Gastroesophageal sphincter (tissue), 4 donors: ENCODE measurements at regions not wholly inside any gene's neighbourhood (a gene's known extent, or its start where the extent isn't known, plus 50 kb on each side); places are given as distances from the start of the nearest gene placed in this dataset.

ENCODE experiments used
- ATAC-seq: fragments of 150-250 bp; one replicate; pipeline ENCODE4 v1.9.1; 2016; ENCODE audit warnings: mild to moderate bottlenecking, moderate library complexity
- H3K27ac ChIP-seq, 4 donors: fragments of 200-600 bp; sonication (generic) in 3 of 4; 1 replicate in 3 of 4; 2 replicates in 1 of 4; pipeline ENCODE4 v1.5.1; 2016 to 2019
- H3K27me3 ChIP-seq: fragments of 200-600 bp; sonication (generic); one replicate; pipeline ENCODE4 v1.5.1; 2019
- H3K36me3 ChIP-seq, 2 donors: fragments of 200-600 bp; sonication (generic); one replicate each; pipeline ENCODE4 v1.5.1; 2019; ENCODE audit warnings: control low read depth in 1 of 2
- H3K4me1 ChIP-seq, 3 donors: fragments of 200-600 bp; sonication (generic); 1 replicate in 2 of 3; 2 replicates in 1 of 3; pipeline ENCODE4 v1.5.1; 2016 to 2019; ENCODE audit warnings: control low read depth in 2 of 3
- H3K4me3 ChIP-seq, 2 donors: fragments of 200-600 bp; sonication (generic); one replicate each; pipeline ENCODE4 v1.5.1; 2019; ENCODE audit warnings: mild to moderate bottlenecking in 1 of 2, moderate library complexity in 1 of 2
- H3K9me3 ChIP-seq, 3 donors: fragments of 200-600 bp; sonication (generic); one replicate each; pipeline ENCODE4 v1.5.1; 2017 to 2019; ENCODE audit warnings: control low read depth in 2 of 3
- EP300 ChIP-seq: sonication (generic); formaldehyde crosslinking; IDR thresholded peaks from one replicate; pipeline ENCODE4 v1.6.1; 2017; ENCODE audit warnings: antibody characterized with exemption, mild to moderate bottlenecking
- POLR2A ChIP-seq, 2 donors: fragments of 450-650 bp; IDR thresholded peaks; one replicate each; pipeline ENCODE4 v1.6.1; 2017; ENCODE audit warnings: antibody characterized with exemption in 2 of 2, mild to moderate bottlenecking in 2 of 2, moderate library complexity in 1 of 2
- POLR2AphosphoS5 ChIP-seq: sonication (generic); formaldehyde crosslinking; IDR thresholded peaks from one replicate; pipeline ENCODE4 v1.6.1; 2017; ENCODE audit warnings: antibody characterized with exemption
- WGBS, 2 donors: methylation state at CpG; one replicate each; pipeline ENCODE4 v1.1.5; 2018; ENCODE audit warnings: low coverage in 1 of 2; 5-methylcytosine and 5-hydroxymethylcytosine counted together
- TF ChIP-seq, protein P1 (sequence below), 4 experiments: fragments of 200-600 bp in 2 of 4; fragments of 450-650 bp in 2 of 4; sonication (generic) in 1 of 4; IDR thresholded peaks; one replicate each; pipeline ENCODE4 v1.5.1; 2017 to 2019; ENCODE audit warnings: antibody characterized with exemption in 4 of 4, mild to moderate bottlenecking in 2 of 4, moderate library complexity in 2 of 4

DNA sequence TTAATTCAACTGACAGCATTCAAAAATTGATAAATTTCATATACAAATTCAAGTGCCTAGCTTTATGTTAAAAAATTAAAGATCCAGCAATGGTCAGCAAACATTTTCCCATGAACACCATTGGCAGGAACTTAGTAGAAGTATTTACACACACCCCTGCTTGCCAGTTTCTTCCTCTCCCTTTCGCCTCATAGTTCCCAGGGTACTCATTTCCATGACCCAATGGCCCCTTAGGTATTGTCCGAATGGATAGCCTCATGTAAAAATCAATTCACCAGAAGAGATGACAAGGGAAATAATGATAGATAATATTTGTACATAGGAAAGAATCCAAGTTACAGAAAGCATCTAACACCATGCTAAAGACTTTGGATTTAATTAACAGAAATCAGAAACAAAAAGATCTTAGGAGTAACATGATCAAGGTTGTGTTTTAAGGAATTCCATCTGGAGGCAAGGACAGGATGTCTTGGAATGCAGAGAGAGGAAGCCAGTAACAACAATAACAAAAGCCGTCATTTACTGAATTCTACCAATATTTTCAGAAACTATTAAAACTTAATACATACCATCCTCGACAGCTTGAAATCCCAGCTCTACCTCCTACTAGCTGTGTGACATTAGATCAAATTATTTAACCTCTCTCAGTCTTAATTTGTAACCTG, 423.0 kb downstream of the IRS1 start:
- WGBS, 2 donors, result 42 to 59% methylated on average over 4 of the region's 4 CpGs
- Histone ChIP-seq H3K9me3 (no peaks in the 10 kb centered on the region), H3K4me1 (no peaks in the 10 kb centered on the region), H3K27me3 (no peaks in the 10 kb centered on the region), H3K36me3 (no peaks in the 10 kb centered on the region), H3K4me3 (no peak overlapping the region), H3K27ac (no peak overlapping the region)
- TF ChIP-seq EP300, result no peak
- TF ChIP-seq POLR2A (IDR thresholded peaks at IDR 0.05), result no peak
- TF ChIP-seq, protein P1, sequence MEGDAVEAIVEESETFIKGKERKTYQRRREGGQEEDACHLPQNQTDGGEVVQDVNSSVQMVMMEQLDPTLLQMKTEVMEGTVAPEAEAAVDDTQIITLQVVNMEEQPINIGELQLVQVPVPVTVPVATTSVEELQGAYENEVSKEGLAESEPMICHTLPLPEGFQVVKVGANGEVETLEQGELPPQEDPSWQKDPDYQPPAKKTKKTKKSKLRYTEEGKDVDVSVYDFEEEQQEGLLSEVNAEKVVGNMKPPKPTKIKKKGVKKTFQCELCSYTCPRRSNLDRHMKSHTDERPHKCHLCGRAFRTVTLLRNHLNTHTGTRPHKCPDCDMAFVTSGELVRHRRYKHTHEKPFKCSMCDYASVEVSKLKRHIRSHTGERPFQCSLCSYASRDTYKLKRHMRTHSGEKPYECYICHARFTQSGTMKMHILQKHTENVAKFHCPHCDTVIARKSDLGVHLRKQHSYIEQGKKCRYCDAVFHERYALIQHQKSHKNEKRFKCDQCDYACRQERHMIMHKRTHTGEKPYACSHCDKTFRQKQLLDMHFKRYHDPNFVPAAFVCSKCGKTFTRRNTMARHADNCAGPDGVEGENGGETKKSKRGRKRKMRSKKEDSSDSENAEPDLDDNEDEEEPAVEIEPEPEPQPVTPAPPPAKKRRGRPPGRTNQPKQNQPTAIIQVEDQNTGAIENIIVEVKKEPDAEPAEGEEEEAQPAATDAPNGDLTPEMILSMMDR (IDR thresholded peaks at IDR 0.05), result no peak
- no peak for ATAC-seq

DNA sequence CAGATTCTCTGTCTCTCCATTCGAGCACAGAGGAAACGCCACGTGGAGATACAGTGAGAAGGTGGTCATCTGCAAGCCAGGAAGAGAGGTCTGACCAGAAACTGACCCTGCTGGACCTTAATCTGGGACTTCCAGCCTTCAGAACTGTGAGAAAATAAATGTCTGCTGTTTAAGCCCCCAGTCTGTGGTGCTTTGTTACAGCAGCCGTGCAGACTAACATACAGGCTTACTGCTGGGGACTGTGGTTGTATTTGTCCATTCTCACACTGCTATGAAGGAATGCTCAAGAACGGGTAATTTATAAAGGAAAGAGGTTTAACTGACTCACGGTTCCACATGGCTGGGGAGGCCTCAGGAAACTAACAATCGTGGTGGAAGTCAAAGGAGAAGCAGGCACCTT, 432.7 kb downstream of the IRS1 start:
- ATAC-seq, result no peak
- H3K27me3 ChIP-seq, result no peaks in the 10 kb centered on the region
- TF ChIP-seq, protein P1 (IDR thresholded peaks at IDR 0.05), result no peak
- TF ChIP-seq POLR2A (IDR thresholded peaks at IDR 0.05), result no peak
- no peak for TF ChIP-seq POLR2AphosphoS5
- TF ChIP-seq EP300, result no peak

DNA sequence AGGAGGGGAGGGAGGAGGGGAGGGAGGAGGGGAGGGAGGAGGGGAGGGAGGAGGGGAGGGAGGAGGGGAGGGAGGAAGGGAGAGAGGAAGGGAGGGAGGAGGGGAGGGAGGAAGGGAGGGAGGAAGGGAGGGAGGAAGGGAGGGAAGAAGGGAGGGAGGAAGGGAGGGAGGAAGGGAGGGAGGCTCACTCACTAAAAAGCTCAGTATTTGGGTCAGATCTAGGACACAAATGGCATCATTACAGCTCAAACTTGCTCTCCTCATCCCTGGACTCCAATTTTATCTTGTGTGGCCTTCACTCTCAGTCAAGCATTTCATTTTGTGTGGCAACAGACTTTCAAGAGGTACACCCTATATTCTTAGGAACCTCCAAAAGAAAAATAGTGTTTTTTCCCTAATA, 435.4 kb downstream of the IRS1 start:
- TF ChIP-seq, protein P1 (IDR thresholded peaks at IDR 0.05), result no peak
- TF ChIP-seq POLR2AphosphoS5, result no peak
- TF ChIP-seq POLR2A (IDR thresholded peaks at IDR 0.05), result no peak
- TF ChIP-seq EP300, result no peak
- peaks cover 0 to 4% (median 0%) of the 10 kb centered on the region in 3 donors for H3K4me1 ChIP-seq
- no peaks in the 10 kb centered on the region for H3K27me3 ChIP-seq
- no peak overlapping the region for H3K4me3 ChIP-seq
- no peak for ATAC-seq
- H3K9me3 ChIP-seq, result no peaks in the 10 kb centered on the region
- no peak overlapping the region for H3K27ac ChIP-seq
- H3K36me3 ChIP-seq, result no peaks in the 10 kb centered on the region

More for the DNA sequence above, 432.7 kb downstream of the IRS1 start:
- peaks cover 0 to 4% (median 0%) of the 10 kb centered on the region in 3 donors for H3K4me1 ChIP-seq
- H3K36me3 ChIP-seq, result no peaks in the 10 kb centered on the region
- no peak overlapping the region for H3K4me3 ChIP-seq
- H3K9me3 ChIP-seq, result no peaks in the 10 kb centered on the region
- 79 to 80% methylated on average over 4 to 6 of the region's 7 CpGs for WGBS, 2 donors
- H3K27ac ChIP-seq, result no peak overlapping the region

DNA sequence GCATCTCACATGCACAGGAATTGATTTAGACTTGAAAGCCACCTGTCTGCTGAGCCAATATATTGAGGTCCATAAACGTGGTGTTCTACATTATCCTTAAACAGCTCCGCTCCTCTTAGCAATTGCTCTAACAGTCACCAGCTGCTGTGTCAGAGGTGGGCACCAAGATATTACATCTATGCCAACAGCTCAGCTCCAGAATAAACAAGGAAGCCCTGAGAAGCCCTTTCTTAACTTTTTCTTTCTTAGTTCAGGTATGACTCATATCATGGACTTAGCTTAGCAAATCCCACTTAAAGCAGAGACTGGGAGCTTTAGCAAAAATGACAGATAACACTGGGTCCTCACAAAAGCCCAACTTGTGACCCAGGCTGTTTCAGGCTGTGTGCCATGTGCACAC, 436.6 kb downstream of the IRS1 start:
- ATAC-seq, result no peak
- no peaks in the 10 kb centered on the region for H3K27me3 ChIP-seq
- no peak overlapping the region for H3K27ac ChIP-seq
- H3K4me1 ChIP-seq, result peaks cover 0 to 4% (median 0%) of the 10 kb centered on the region in 3 donors
- TF ChIP-seq EP300 (no peak), POLR2AphosphoS5 (no peak), POLR2A (IDR thresholded peaks at IDR 0.05) (no peak)
- TF ChIP-seq, protein P1 (IDR thresholded peaks at IDR 0.05), result no peak
- no peaks in the 10 kb centered on the region for H3K36me3 ChIP-seq
- H3K9me3 ChIP-seq, result no peaks in the 10 kb centered on the region
- no peak overlapping the region for H3K4me3 ChIP-seq
- 34 to 46% methylated on average over 2 of the region's 2 CpGs for WGBS, 2 donors

DNA sequence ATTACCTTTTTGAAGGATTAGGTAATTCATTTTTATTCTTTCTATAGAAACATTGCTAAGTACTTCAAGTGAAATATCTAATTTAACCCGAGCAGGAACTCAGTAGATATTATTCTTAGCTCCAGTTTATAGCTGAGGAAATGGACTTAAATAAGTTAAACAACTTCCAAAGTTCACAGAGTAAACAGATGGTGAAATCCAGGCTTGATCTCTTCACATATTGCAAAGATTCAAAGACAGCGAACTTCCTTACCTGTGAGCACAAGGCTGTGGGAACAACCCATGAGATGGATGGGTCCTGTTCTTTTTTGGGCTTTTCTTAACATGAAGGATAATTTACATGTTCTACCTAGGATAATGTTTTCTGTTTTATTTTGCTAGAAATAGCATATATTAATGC, 439.0 kb downstream of the IRS1 start:
- H3K9me3 ChIP-seq, result no peaks in the 10 kb centered on the region
- H3K27ac ChIP-seq, result no peak overlapping the region
- H3K4me3 ChIP-seq, result no peak overlapping the region
- TF ChIP-seq, protein P1 (IDR thresholded peaks at IDR 0.05), result no peak
- no peak for TF ChIP-seq EP300
- TF ChIP-seq POLR2A (IDR thresholded peaks at IDR 0.05), result no peak
- no peak for TF ChIP-seq POLR2AphosphoS5
- H3K36me3 ChIP-seq, result no peaks in the 10 kb centered on the region
- whole genome bisulfite sequencing, 2 donors, result 54 to 68% methylated on average over 2 of the region's 2 CpGs
- H3K27me3 ChIP-seq, result no peaks in the 10 kb centered on the region
- no peak for ATAC-seq
- peaks cover 0 to 4% (median 0%) of the 10 kb centered on the region in 3 donors for H3K4me1 ChIP-seq
